ENCODE measurements at regions not wholly inside any gene's neighbourhood (a gene's known extent, or its start where the extent isn't known, plus 50 kb on each side); places are given as distances from the start of the nearest gene placed in this dataset.
A peak's percentile ranks its signal among the peaks of the same experiment; 100 is the strongest.

GRCh38 chr2:145740302-145740701 lies 1220.4 kb upstream of the ZEB2 start:
- DNase-seq (ENCODE audit: extremely low read depth, low read depth) = no peak

DNA sequence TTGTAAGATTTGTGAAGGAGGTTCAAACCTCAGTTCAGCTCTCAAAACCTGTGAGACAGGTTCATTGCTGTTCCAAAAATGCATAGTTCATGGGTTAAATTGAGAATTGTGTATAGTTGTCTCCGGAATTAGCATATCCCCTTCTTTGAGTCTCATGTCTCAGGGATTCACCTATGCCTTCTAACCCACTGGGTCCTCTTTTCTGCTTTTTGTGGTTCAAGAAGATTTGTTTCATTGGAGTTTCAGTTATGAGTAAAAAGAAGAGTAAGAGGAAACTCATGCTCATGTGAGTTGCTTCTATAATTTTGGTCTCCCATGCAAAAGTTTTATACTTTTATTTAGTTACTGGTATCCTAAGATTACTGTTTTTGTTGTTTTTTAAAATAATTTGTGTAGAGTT lies 1219.8 kb upstream of the ZEB2 start:
- no peak for DNase-seq (ENCODE audit: extremely low read depth, low read depth)

DNA sequence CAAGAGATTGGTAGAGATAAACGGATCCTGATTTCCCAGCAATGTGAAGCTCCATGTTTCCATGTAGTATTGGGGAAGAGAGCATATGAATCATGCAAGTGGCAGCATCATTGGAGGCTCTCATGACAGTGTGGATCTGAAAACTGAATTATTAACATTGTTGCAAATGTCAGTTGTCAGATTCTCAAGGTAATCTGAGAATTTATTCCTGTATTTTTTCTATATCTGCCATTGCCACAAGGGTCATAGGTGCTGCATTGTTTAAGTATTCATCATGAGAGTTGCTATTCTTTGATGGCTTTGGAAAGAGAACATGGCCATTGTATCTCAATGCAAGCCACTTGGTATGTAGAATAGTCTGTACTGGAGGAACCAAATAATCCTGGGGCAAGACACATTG lies 1217.0 kb upstream of the ZEB2 start:
- no peak for DNase-seq (ENCODE audit: extremely low read depth, low read depth)

GRCh38 chr2:145731467-145731866 lies 1211.5 kb upstream of the ZEB2 start:
- DNase-seq (ENCODE audit: extremely low read depth, low read depth) = no peak

DNA sequence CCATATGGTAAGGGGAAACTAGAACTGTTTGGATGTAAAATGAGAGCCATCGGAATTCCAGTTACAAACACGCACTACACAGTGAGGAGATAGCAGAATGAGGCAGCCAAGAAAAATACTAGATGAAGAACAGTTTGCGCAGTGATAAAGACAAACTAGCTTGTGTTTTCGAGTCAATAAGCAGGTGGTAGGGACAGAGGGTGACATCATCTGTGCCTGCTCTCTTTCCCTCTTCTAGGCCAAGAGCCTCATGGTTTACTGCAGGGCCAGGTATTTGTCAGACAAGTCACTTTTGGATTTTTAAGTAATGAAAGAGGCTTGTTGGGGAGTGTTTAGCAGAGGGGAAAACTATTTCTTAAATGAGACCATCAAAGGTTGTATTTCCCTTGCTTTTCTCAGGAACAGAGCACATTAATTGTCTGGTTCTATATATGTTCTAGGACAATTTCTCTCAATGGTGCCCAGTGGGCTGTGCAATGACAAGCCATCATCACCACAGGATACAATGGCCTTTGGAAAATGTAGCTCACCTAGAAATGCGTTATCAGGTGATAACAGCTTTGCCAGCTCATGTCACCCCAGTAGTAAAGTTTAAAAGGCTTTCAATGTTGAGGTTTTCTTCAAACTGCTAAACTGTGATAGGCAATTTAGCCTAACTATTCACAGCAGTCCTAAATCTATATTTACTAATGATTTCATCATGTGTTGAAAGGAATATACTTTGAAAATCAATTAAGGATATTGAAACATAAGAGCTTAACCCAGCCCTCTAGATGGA lies 1210.3 kb upstream of the ZEB2 start:
- DNase-seq (ENCODE audit: extremely low read depth, low read depth) = no peak

GRCh38 chr2:145729481-145729880 lies 1209.6 kb upstream of the ZEB2 start:
- no peak for DNase-seq (ENCODE audit: extremely low read depth, low read depth)

DNA sequence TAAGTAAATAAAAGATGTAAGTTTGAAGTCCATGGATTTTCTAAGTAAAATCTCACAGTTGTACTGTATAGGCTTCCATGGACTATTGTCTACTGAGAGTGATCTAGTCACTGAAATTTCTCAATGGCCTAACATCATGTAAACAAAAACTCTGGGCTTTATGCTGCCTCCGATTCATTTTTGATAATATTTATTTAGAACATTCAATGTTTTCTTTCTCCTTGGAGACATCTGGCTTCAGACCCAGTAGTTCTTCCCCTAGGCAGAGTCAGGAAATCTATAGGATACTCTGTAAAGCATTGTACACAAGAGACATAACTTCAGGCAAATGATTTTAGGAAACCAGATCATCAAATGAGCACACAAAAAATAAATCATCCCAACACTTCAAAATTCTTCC lies 1208.6 kb upstream of the ZEB2 start:
- no peak for DNase-seq (ENCODE audit: extremely low read depth, low read depth)

DNA sequence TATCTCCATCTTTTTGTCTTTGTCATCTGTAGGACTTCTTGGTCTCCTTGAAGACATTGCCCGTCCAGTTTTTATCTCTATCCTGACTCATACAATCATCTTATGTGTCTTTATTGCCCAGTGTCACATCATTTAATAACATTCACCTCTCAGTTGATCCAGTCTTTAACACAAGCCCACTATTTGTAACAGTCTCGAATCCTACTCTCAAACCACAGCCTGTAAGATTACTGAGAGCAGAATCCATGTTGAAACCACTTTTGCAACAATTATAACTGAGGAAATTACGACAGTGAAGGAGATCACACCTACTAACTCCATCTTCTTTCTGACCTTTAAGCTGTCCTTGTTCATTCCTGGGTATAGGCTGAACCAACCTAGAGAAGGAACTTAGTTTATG lies 1206.0 kb upstream of the ZEB2 start:
- DNase-seq (ENCODE audit: extremely low read depth, low read depth) = no peak

- no peak for DNase-seq (ENCODE audit: extremely low read depth, low read depth)
Observed at GRCh38 chr2:145724311-145724898, 1204.5 kb upstream of the ZEB2 start.

GRCh38 chr2:145723872-145724271 lies 1204.0 kb upstream of the ZEB2 start:
- DNase-seq (ENCODE audit: extremely low read depth, low read depth) = no peak

GRCh38 chr2:145721681-145722080 lies 1201.8 kb upstream of the ZEB2 start:
- DNase-seq (ENCODE audit: extremely low read depth, low read depth) = no peak

GRCh38 chr2:145715601-145716000 lies 1195.7 kb upstream of the ZEB2 start:
- peak; percentile 9 for DNase-seq (ENCODE audit: extremely low read depth, low read depth)

DNA sequence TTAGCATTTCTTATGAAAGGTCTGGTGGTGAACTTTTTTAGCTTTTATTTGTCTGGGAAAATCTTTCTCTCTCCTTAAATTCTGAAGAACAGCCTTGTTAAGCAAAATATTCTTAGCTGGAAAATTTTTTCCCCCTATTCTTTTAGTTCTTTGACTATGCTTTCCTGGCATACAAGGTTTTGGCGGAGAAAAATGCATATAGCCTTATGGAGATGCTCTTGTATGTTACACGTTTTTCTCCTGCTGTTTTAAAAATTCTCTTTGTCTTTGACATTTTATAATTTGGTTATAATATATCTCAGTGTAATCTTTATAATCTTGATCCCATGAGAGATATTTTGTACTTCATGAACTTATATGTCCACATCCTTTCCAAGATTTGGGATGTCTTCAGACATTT lies 1190.4 kb upstream of the ZEB2 start:
- DNase-seq (ENCODE audit: extremely low read depth, low read depth) = no peak

DNA sequence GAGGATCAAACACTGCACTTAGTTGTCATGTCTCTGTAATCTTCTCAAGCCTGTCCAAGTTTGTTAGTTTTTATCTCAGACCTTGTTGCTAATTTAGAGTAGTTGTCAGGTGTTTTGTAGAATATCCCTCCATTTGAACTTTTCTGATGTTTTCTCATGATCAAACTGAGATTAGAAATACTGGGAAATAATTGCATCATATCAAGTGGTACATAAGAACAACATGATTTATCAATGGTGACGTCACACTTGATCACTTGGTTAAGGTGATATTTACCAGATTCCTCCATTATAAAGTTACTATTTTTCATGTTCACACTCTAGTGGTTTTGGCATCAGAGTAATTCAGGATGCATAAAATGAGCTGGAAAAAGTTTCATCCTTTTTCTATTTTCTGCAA lies 1182.4 kb upstream of the ZEB2 start:
- DNase-seq (ENCODE audit: extremely low read depth, low read depth) = no peak

DNA sequence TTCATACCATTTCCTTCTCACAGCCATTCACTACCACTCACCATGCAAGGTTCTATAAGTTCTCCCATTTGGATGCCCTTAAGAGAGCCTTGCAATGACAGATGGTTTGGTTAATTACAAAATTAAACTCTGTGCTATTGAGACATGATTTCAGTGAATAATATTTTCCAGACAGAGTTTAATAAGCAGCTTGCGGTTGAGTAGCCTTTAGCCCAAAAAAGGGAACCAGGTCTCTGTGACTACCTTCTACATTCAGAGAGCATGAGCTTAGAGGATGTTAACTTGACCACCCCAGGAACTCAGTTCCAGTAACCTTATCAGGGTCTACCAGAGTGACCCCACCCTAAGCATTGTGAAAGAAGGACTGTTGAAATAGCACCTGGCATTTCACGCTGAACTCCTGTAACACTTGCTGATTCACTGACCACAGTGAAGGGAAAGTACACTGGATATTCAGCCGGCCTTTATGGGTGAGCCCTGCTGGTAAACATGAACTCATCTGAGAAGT lies 1173.1 kb upstream of the ZEB2 start:
- peak; percentile 51 for DNase-seq (ENCODE audit: extremely low read depth, low read depth)

DNA sequence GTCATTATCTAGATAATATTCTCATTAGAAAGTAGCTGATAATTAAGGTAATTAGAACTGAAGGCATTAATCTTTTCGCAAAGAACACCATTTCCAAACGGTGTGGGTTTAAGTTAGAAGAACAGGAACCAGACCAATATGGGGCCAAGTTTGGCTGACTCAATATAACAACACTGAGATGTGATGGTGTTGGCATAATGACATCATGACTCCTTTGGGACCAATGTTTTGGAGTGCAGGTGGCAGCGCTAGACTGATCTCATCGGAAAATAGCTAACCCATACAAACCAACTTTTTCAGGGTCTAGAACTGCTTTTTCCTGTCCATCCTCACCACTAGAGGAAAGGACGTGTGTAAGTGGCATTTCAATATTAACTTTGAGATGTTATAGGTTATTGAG lies 1171.7 kb upstream of the ZEB2 start:
- no peak for DNase-seq (ENCODE audit: extremely low read depth, low read depth)

- DNase-seq (ENCODE audit: extremely low read depth, low read depth) = peak; percentile 7
Observed at GRCh38 chr2:145690183-145690778, 1170.4 kb upstream of the ZEB2 start.

DNA sequence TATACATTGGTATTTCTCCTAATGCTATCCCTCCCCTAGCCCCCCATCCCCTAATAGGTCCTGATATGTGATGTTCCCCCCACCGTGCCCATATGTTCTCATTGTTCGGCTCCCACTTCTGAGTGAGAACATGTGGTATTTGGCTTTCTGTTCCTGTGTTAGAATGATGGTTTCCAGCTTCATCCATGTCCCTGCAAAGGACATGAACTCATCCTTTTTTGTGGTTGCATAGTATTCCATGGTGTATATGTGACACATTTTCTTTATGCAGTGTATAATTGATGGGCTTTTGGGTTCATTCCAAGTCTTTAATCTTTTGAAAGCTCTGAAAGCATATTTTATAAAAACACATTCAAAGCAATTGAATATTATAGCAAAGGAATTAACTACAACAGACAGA lies 1169.4 kb upstream of the ZEB2 start:
- DNase-seq (ENCODE audit: extremely low read depth, low read depth) = no peak

DNA sequence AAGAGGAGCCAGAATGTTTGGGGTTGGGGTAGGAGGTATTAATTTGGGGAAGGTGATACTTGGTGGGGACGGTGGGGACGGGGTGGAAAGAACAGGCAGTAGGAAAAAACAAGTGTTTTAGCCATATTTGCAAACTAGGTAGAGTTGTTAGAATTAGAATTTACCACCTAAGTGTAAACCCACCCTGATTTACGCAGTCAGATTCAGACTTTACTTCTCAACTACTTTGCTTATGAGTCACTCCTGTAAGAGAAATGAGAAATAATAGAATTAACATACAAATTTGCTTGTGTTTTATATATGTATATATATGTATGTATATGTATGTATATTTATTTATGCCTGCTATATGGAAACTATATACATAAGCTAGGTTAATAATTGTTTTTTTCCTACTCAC lies 1168.2 kb upstream of the ZEB2 start:
- peak; percentile 40 for DNase-seq (ENCODE audit: extremely low read depth, low read depth)

- DNase-seq (ENCODE audit: extremely low read depth, low read depth) = peak; percentile 26
Observed at GRCh38 chr2:145687442-145688134, 1167.7 kb upstream of the ZEB2 start.

DNA sequence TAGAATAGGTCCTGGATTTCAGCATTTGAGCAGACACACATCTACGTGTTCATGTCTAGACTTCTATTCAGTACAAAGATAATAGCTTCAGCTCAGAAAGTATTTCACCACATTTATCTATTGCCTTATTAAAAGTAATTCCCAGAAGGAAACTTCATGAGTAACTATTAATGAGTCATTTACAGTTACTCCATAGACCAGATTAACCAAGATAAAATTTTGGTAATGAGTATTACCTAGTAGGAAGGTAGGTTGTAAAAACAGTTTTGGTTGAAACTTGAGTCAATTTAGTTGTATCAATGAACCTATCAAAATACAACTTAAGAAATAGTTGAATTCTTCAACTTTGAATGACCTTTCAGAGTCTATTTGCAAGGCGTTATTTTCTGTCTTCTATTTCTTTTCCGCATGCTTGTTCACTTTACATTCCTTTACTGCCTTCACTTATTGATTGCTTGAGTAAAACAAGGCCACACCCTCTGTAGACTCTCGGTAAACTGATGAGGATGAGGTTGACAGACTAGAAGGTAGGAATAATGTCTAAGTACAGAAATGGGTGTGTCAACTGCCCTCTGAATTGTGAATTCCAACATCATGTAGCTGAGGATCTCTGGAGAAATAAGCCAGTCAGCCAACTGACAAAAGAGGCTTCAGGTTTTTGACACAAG lies 1165.6 kb upstream of the ZEB2 start:
- no peak for DNase-seq (ENCODE audit: extremely low read depth, low read depth)

Measured in NCI-H460 (cell line).